ENCODE measurements at regions not wholly inside any gene's neighbourhood (a gene's known extent, or its start where the extent isn't known, plus 50 kb on each side); places are given as distances from the start of the nearest gene placed in this dataset.

GRCh38 chr17:73932216-73932749 lies 271.2 kb upstream of the RPL38 start:
- H3K4me1 ChIP-seq (replicated peaks in 1 of 4; ENCODE audit: control insufficient read depth in 3 of 4, insufficient read depth in 4 of 4, low read length in 3 of 4) = peaks cover 0 to 3% (median 1%) of the 10 kb centered on the region in 4 experiments; a peak in 3 of 7 replicates
- H3K4me3 ChIP-seq (ENCODE audit: extremely low read depth in 1 of 4, insufficient read depth in 2 of 4, low read depth in 3 of 4, low read length in 4 of 4) = no peak overlapping the region
- H4K20me1 ChIP-seq (replicated peaks in 1 of 2; ENCODE audit: control insufficient read depth in 1 of 2, insufficient read depth in 2 of 2, low read length in 2 of 2) = no peaks in the 10 kb centered on the region
- H3K4ac ChIP-seq (replicated peaks; ENCODE audit: insufficient read length, low read depth, low read length) = no peak overlapping the region
- no peak overlapping the region for H3K4me2 ChIP-seq (ENCODE audit: insufficient read depth in 1 of 2, low read depth in 2 of 2, low read length in 2 of 2)
- H2BK15ac ChIP-seq (ENCODE audit: low read length) = no peak overlapping the region
- no peak overlapping the region for H4K5ac ChIP-seq (ENCODE audit: insufficient read length, low read depth, low read length)
- DNase-seq (ENCODE audit: low read depth in 1 of 2, low spot score in 2 of 2) (no peak), FAIRE-seq (no peak)
- no peaks in the 10 kb centered on the region for H3K79me2 ChIP-seq (ENCODE audit: control insufficient read depth in 1 of 2, insufficient read depth in 2 of 2, low read length in 2 of 2)
- H3K27me3 ChIP-seq (replicated peaks in 1 of 4; ENCODE audit: control insufficient read depth in 3 of 4, extremely low read depth in 1 of 4, insufficient read depth in 3 of 4, low read length in 3 of 4) = no peaks in the 10 kb centered on the region
- CTCF ChIA-PET (ENCODE audit: partially characterized antibody) = interaction anchor here (0.7 to 1.3 kb wide), 2 partner anchors 9 kb away, joined by 3 to 5 read pairs; no protein-coding TSS in a partner anchor
- H2AK5ac ChIP-seq (ENCODE audit: low read depth, low read length) = no peak overlapping the region
- H3K23ac ChIP-seq (ENCODE audit: insufficient read length) = no peak overlapping the region
- no peak overlapping the region for H3K14ac ChIP-seq (ENCODE audit: insufficient read length)
- no peak overlapping the region for H4K8ac ChIP-seq (ENCODE audit: extremely low read depth, insufficient read depth, low read length)
- no peak overlapping the region for H3K56ac ChIP-seq (replicated peaks; ENCODE audit: insufficient read length, low read depth, low read length)
- no peak overlapping the region for H2BK20ac ChIP-seq (ENCODE audit: low read length)
- no peak overlapping the region for H4K91ac ChIP-seq (replicated peaks; ENCODE audit: insufficient read length, low read length)
- no peak overlapping the region for H2BK5ac ChIP-seq (ENCODE audit: low read depth, low read length)
- H3K9ac ChIP-seq (replicated peaks in 1 of 4; ENCODE audit: extremely low read depth in 1 of 4, low read depth in 3 of 4, low read length in 3 of 4) = no peak overlapping the region
- no peak overlapping the region for H3K27ac ChIP-seq (ENCODE audit: low read depth, low read length)
- H3K79me1 ChIP-seq (ENCODE audit: low read depth, low read length) = no peaks in the 10 kb centered on the region
- WGBS, 2 experiments (ENCODE audit: extremely low coverage in 1 of 2, insufficient coverage in 1 of 2, insufficient read length in 1 of 2, insufficient replicate concordance in 2 of 2, low coverage in 1 of 2, low lambda C conversion rate in 2 of 2, missing lambda C conversion rate in 1 of 2) = 90% methylated on average over 9 of the region's 9 CpGs; no CpG with 5 or more reads in 1 of the 2 experiments
- no peak overlapping the region for H2AFZ ChIP-seq (ENCODE audit: low read length)
- peaks cover 0 to 2% of the 10 kb centered on the region in 2 experiments; a peak in 1 of 4 replicates for H3K9me3 ChIP-seq (ENCODE audit: insufficient read depth in 2 of 2, low read depth in 1 of 2, low read length in 1 of 2)
- H3K18ac ChIP-seq (ENCODE audit: extremely low read depth, low read length) = no peak overlapping the region
- H3K23me2 ChIP-seq (ENCODE audit: low read depth, low read length) = no peaks in the 10 kb centered on the region
- H2BK12ac ChIP-seq (ENCODE audit: low read depth, low read length) = no peak overlapping the region
- POLR2A ChIA-PET (ENCODE audit: partially characterized antibody) = interaction anchor here (1.2 kb wide), 1 partner anchor 29 kb away, joined by 3 read pairs; no protein-coding TSS in a partner anchor
- H3K36me3 ChIP-seq (ENCODE audit: control insufficient read depth in 2 of 4, insufficient read depth in 4 of 4, low read length in 3 of 4) = no peaks in the 10 kb centered on the region
- no peak overlapping the region for H2BK120ac ChIP-seq (replicated peaks; ENCODE audit: low read depth, low read length)
- TF ChIP-seq EGR1 (IDR thresholded peaks at IDR 0.05; ENCODE audit: borderline replicate concordance, low read depth, low read length) = no peak
- TF ChIP-seq POLR2A (IDR thresholded peaks at IDR 0.05; ENCODE audit: control extremely low read depth in 1 of 2, low read depth in 2 of 2, low read length in 2 of 2) = no peak
- TF ChIP-seq NRF1 (IDR thresholded peaks at IDR 0.05; ENCODE audit: low read depth, low read length) = no peak
- TF ChIP-seq JUN (IDR thresholded peaks at IDR 0.05; ENCODE audit: low read depth, low read length) = no peak
- no peak for TF ChIP-seq SP2 (IDR thresholded peaks at IDR 0.05; ENCODE audit: low read length)
- TF ChIP-seq FOSL1 (IDR thresholded peaks at IDR 0.05; ENCODE audit: insufficient read depth, low read depth, low read length) = no peak
- TF ChIP-seq CREB1 (IDR thresholded peaks at IDR 0.05) = no peak
- no peak for TF ChIP-seq SIRT6 (IDR thresholded peaks at IDR 0.05; ENCODE audit: low read length)
- TF ChIP-seq NANOG (IDR thresholded peaks at IDR 0.05; ENCODE audit: insufficient read depth, low read depth, low read length, poor library complexity, severe bottlenecking) = no peak
- TF ChIP-seq JUND (IDR thresholded peaks at IDR 0.05; ENCODE audit: low read length) = no peak
- no peak for TF ChIP-seq SP1 (IDR thresholded peaks at IDR 0.05; ENCODE audit: low read depth, low read length)
- no peak for TF ChIP-seq TBP (IDR thresholded peaks at IDR 0.05; ENCODE audit: low read depth, low read length)
- TF ChIP-seq POLR2AphosphoS5 (IDR thresholded peaks at IDR 0.05; ENCODE audit: low read depth, low read length) = no peak
- no peak for TF ChIP-seq RFX5 (IDR thresholded peaks at IDR 0.05; ENCODE audit: borderline replicate concordance, low read depth, low read length)
- TF ChIP-seq EZH2 (IDR thresholded peaks at IDR 0.05; ENCODE audit: low read depth, low read length, severe bottlenecking) = no peak
- TF ChIP-seq SUZ12 (IDR thresholded peaks at IDR 0.05; ENCODE audit: low read length) = no peak
